Epithelial cell of proximal tubule (primary cell): ENCODE measurements at regions not wholly inside any gene's neighbourhood (a gene's known extent, or its start where the extent isn't known, plus 50 kb on each side); places are given as distances from the start of the nearest gene placed in this dataset.

Experiments
- DNase-seq: peaks from one replicate; pipeline ENCODE4 v3.0.0-alpha.2; 2011; ENCODE audit warnings: low read depth
- H3K4me3 ChIP-seq: 2 replicates; pipeline ENCODE4 v1.5.1; 2011; ENCODE audit warnings: low read depth, mild to moderate bottlenecking, low read length
- TF ChIP-seq, protein P1 (sequence below): conservative IDR thresholded peaks from 2 replicates; pipeline ENCODE4 v1.5.1; 2012; ENCODE audit warnings: low read depth, mild to moderate bottlenecking, low read length

DNA sequence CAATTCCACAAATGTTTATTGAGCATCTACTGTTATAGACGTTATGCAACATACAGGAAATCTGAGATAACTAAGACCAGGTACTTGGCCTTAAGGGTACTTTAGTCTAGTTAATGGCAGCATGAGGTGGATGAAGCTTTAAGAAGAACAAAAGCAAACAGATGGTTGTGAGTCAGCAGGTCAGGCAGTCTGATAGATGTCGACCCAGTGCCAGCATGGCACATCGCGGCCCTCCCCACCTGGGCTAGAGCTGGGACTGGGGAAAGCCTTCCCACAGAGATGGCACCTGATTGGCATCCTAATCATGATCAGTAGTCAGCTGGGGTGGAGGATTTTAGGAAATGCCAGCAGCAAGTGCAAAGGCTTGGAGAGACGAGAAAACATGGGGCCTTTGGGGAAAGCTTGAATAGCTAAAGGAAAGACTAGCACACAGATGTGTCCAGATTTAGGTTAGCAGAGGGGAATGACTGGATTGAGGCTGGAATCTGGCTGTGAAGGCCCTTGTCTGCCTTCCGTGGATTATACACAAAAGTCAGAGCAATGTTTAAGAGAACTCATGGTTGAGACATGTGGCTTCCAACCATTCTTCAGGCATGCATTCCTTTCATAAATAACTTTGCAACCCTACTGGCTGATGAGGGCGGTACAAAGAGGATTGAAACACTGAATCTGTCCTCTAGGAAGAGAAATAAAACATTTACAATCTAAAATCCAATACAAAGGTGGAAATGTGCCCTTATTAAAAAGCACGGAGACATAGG is 395.4 kb upstream of the WWC1 start:
- H3K4me3 ChIP-seq = no peak overlapping the region
- DNase-seq = no peak
- TF ChIP-seq, protein P1, sequence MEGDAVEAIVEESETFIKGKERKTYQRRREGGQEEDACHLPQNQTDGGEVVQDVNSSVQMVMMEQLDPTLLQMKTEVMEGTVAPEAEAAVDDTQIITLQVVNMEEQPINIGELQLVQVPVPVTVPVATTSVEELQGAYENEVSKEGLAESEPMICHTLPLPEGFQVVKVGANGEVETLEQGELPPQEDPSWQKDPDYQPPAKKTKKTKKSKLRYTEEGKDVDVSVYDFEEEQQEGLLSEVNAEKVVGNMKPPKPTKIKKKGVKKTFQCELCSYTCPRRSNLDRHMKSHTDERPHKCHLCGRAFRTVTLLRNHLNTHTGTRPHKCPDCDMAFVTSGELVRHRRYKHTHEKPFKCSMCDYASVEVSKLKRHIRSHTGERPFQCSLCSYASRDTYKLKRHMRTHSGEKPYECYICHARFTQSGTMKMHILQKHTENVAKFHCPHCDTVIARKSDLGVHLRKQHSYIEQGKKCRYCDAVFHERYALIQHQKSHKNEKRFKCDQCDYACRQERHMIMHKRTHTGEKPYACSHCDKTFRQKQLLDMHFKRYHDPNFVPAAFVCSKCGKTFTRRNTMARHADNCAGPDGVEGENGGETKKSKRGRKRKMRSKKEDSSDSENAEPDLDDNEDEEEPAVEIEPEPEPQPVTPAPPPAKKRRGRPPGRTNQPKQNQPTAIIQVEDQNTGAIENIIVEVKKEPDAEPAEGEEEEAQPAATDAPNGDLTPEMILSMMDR = no peak

DNA sequence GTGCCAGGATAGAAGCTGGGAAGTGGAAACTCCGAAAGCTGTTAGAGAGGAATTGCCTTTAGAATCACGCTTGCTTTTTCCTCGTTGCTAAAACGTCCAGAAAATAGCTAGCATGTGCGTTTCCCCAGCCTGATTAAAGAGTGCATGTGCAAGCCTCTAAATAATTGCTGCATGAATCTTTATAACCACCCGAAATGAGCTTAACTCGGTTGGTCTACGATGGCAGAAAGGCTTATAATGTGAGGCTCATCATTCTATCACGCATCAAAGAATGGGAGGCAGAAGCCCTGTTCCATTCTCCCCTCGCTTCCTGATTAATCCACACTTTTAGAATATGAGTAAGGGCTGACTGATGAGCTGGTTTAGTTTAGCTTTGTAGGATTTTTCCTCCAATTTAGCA is 394.6 kb upstream of the WWC1 start:
- no peak overlapping the region for H3K4me3 ChIP-seq
- TF ChIP-seq, protein P1 = no peak
- no peak for DNase-seq

GRCh38 chr5:167897371-167897770 is 394.1 kb upstream of the WWC1 start:
- no peak overlapping the region for H3K4me3 ChIP-seq
- DNase-seq = no peak
- TF ChIP-seq, protein P1 = no peak

GRCh38 chr5:167898361-167899042 is 392.9 kb upstream of the WWC1 start:
- H3K4me3 ChIP-seq = no peak overlapping the region
- DNase-seq = no peak
- TF ChIP-seq, protein P1 = no peak

DNA sequence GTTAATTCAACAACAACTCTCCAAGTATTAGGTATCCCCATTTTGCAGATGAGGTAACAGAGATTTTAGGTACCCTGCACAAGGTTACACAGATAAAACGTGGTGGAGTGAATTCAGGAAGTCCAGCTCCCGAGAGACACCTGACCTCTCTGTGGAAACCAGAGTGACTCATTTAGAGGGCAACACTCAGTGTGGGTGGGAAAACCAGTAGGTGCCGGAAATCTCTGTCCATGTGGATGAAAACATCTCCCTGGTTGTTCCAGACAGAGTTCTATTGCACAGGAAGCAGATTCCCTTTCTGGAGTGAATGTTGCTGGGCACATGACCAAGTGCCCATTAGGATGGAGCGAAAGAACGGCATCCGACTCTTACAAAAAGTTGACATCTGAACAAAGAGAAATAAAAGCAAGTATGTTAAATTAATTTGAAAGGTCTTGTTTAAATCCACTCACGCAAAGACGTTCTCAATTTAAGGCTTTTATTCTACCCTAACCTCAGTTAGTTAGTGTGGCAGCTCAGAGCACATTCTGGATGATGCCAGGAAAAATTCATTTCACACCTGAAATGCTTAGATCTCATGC is 391.9 kb upstream of the WWC1 start:
- DNase-seq = peak; percentile 63
- TF ChIP-seq, protein P1 = no peak
- no peak overlapping the region for H3K4me3 ChIP-seq

DNA sequence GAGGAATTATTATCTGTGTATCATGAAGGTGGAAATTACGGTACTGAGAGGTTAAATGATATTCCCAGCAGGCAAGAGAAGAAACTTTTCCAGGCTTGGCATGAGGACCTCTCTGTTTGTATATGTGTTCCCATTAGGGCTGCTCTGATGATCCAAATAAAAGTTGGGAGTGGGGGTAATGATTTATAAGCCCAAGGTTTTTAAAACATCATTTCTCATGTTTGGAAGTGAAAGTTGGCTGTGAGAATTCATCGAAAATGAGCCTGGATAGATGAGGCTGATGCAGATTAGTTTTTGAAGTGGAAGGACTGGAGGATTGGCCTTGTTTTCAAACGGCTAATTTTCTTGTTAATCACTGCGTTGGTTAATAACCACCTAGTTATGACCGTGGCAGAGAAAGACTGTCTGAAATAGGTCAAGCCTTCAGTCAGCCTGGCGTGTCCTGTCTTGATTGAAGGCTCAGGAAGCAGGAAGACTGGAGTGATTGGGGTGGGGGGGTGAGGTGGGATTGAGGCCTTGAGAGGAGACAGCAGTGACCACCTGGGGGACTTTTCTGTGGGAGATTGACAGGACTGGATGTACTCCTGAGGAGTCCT is 391.0 kb upstream of the WWC1 start:
- TF ChIP-seq, protein P1 = no peak
- DNase-seq = no peak
- no peak overlapping the region for H3K4me3 ChIP-seq
